K562 (cell line): ENCODE measurements at regions not wholly inside any gene's neighbourhood (a gene's known extent, or its start where the extent isn't known, plus 50 kb on each side); places are given as distances from the start of the nearest gene placed in this dataset.

Source experiments
- ATAC-seq: fragments of 200-7000 bp; cut with Tn5 transposase; 3 replicates; pipeline ENCODE4 v1.9.1; 2020; ENCODE audit warnings: moderate library complexity
- BruUV-seq: library from RNA; stranded (reverse); fragments of 400-500 nt; replicated peaks from 2 replicates; lab custom pipeline; 2021; lab: Mats Ljungman, UMichigan
- CTCF ChIA-PET: fragments of 300-600 bp; formaldehyde crosslinking; extraction: SDS; loops from one replicate; lab custom pipeline; 2021; ENCODE audit warnings: low intra/inter-chr PET ratio; lab: Yijun Ruan, JAX
- POLR2A ChIA-PET: fragments of 300-600, 350-650 bp; sonication (Branson Sonifier 250); formaldehyde crosslinking; extraction: SDS; loops from one replicate; lab custom pipeline; 2021; ENCODE audit warnings: antibody characterized with exemption, inconsistent platforms; lab: Yijun Ruan, JAX
- DNase-seq, 4 experiments: peaks; one replicate each; pipeline versions ENCODE4 v3.0.0 to v3.0.0-alpha.2; 2011 to 2018; ENCODE audit warnings: low spot score in 3 of 4, mixed read lengths in 3 of 4; ENCODE audit errors: extremely low read depth in 1 of 4
- FAIRE-seq: peaks from 2 replicates; lab custom pipeline; 2011; peaks lifted over from hg19 to GRCh38; lab: Jason Lieb, UNC
- H2AFZ ChIP-seq: 2 replicates; pipeline ENCODE4 v1.6.0; 2011; ENCODE audit warnings: low read depth, low read length, control low read depth, inconsistent platforms
- H3K27ac ChIP-seq: fragments of 200-600 bp; 3 replicates; pipeline ENCODE4 v1.8.0; 2011; ENCODE audit warnings: low read depth, mild to moderate bottlenecking, control low read depth, inconsistent platforms, low read length, moderate library complexity, mixed read lengths; ENCODE audit errors: extremely low read depth
- H3K27me3 ChIP-seq, 2 experiments: fragments of 300-600 bp in 1 of 2; 2 replicates in 1 of 2; 3 replicates in 1 of 2; pipeline versions ENCODE4 v1.6.0 to v1.8.0; 2011; ENCODE audit warnings: inconsistent platforms in 2 of 2, low read length in 2 of 2, mild to moderate bottlenecking in 1 of 2, mixed read lengths in 1 of 2, moderate library complexity in 1 of 2; ENCODE audit not compliant: control insufficient read depth in 2 of 2, insufficient read depth in 2 of 2
- H3K36me3 ChIP-seq: fragments of 300-600 bp; 3 replicates; pipeline ENCODE4 v1.8.0; 2011; ENCODE audit warnings: mild to moderate bottlenecking, low read length, inconsistent platforms; ENCODE audit not compliant: control insufficient read depth, insufficient read depth
- H3K4me1 ChIP-seq, 2 experiments: fragments of 200-600 bp in 1 of 2; replicated peaks in 1 of 2; 2 replicates in 1 of 2; 3 replicates in 1 of 2; pipeline versions ENCODE4 v1.5.1 to v1.8.0; 2011; ENCODE audit warnings: inconsistent platforms in 2 of 2, low read length in 2 of 2, mild to moderate bottlenecking in 1 of 2, mixed read lengths in 1 of 2, moderate library complexity in 1 of 2; ENCODE audit not compliant: control insufficient read depth in 2 of 2, insufficient read depth in 2 of 2
- H3K4me2 ChIP-seq: 2 replicates; pipeline ENCODE4 v1.6.1; 2011; ENCODE audit warnings: low read length, control low read depth, inconsistent platforms, mixed read lengths; ENCODE audit not compliant: insufficient read depth
- H3K4me3 ChIP-seq: fragments of 200-600 bp; sonication (generic), shearing (Covaris generic); 2 replicates; pipeline ENCODE4 v1.5.1; 2016; ENCODE audit warnings: control low read depth, inconsistent platforms
- H3K79me2 ChIP-seq: fragments of 200-600 bp; 3 replicates; pipeline ENCODE4 v1.8.0; 2011; ENCODE audit warnings: low read length, inconsistent platforms; ENCODE audit not compliant: control insufficient read depth, insufficient read depth
- H3K9ac ChIP-seq, 2 experiments: 2 replicates each; pipeline versions ENCODE4 v1.6.0 to v1.6.1; 2011; ENCODE audit warnings: low read depth in 2 of 2, low read length in 2 of 2, control low read depth in 1 of 2, inconsistent platforms in 1 of 2, mild to moderate bottlenecking in 1 of 2, mixed read lengths in 1 of 2; ENCODE audit not compliant: insufficient read depth in 1 of 2
- H3K9me1 ChIP-seq: one replicate; pipeline ENCODE4 v1.6.0; 2011; ENCODE audit warnings: inconsistent platforms, mild to moderate bottlenecking, low read length, moderate library complexity; ENCODE audit not compliant: control insufficient read depth, insufficient read depth
- H3K9me3 ChIP-seq: replicated peaks from 2 replicates; pipeline ENCODE4 v1.5.1; 2011; ENCODE audit warnings: low read depth, low read length, inconsistent platforms; ENCODE audit not compliant: control insufficient read depth, insufficient read depth
- H4K20me1 ChIP-seq: replicated peaks from 2 replicates; pipeline ENCODE4 v1.6.1; 2011; ENCODE audit warnings: low read length, inconsistent platforms, mixed read lengths; ENCODE audit not compliant: control insufficient read depth, insufficient read depth
- CBX1 ChIP-seq: sonication (generic); IDR thresholded peaks from 2 replicates; pipeline ENCODE4 v1.6.1; 2016; ENCODE audit warnings: antibody characterized with exemption, low read depth, mild to moderate bottlenecking
- CCAR2 ChIP-seq: fragments of 200-400 bp; formaldehyde crosslinking; IDR thresholded peaks from 2 replicates; pipeline ENCODE4 v1.6.1; 2017; ENCODE audit warnings: mild to moderate bottlenecking, low read depth, low read length
- CCNT2 ChIP-seq: IDR thresholded peaks from 2 replicates; pipeline ENCODE4 v1.6.1; 2011; ENCODE audit warnings: borderline replicate concordance, low read depth, mild to moderate bottlenecking, moderate library complexity, mixed read lengths, low read length; ENCODE audit not compliant: insufficient read length; ENCODE audit errors: extremely low read depth
- EP300 ChIP-seq: IDR thresholded peaks from 2 replicates; pipeline ENCODE4 v1.6.1; 2012; ENCODE audit warnings: low read length, improper control_type of control experiment
- FOXK2 ChIP-seq, 2 experiments: fragments of 450-650 bp; IDR thresholded peaks in 1 of 2; conservative IDR thresholded peaks in 1 of 2; 2 replicates each; pipeline ENCODE4 v1.6.1; 2016; ENCODE audit warnings: low read depth in 2 of 2, mild to moderate bottlenecking in 1 of 2
- GMEB1 ChIP-seq: fragments of 250-450 bp; sonication (Bioruptor Pico); IDR thresholded peaks from 2 replicates; pipeline ENCODE4 v1.4.0; 2020; ENCODE audit warnings: mild to moderate bottlenecking
- HNRNPLL ChIP-seq: fragments of 200-400 bp; formaldehyde crosslinking; IDR thresholded peaks from 2 replicates; pipeline ENCODE4 v1.6.1; 2017; ENCODE audit warnings: low read length, low read depth, mild to moderate bottlenecking; ENCODE audit not compliant: poor library complexity, severe bottlenecking
- MTA3 ChIP-seq: fragments of 450-650 bp; formaldehyde crosslinking; IDR thresholded peaks from 2 replicates; pipeline ENCODE4 v1.6.1; 2017; ENCODE audit warnings: mild to moderate bottlenecking, borderline replicate concordance
- SNAPC5 ChIP-seq: fragments of 250-450 bp; sonication (Bioruptor Pico); IDR thresholded peaks from 2 replicates; pipeline ENCODE4 v1.8.0; 2021; ENCODE audit warnings: moderate library complexity, mild to moderate bottlenecking, inconsistent platforms
- SNRNP70 ChIP-seq: fragments of 200-400 bp; formaldehyde crosslinking; optimal IDR thresholded peaks from 2 replicates; pipeline ENCODE3; 2017; ENCODE audit warnings: low read depth, low read length
- TAF15 ChIP-seq: fragments of 200-400 bp; formaldehyde crosslinking; IDR thresholded peaks from 2 replicates; pipeline ENCODE4 v1.6.1; 2017; ENCODE audit warnings: mild to moderate bottlenecking, low read depth, low read length, moderate library complexity
- TEAD4 ChIP-seq, 2 experiments: sonication (generic) in 1 of 2; formaldehyde crosslinking in 1 of 2; IDR thresholded peaks; 2 replicates each; pipeline versions ENCODE4 v1.6.1 to v1.8.0; 2012 to 2022; ENCODE audit warnings: borderline replicate concordance in 1 of 2, inconsistent platforms in 1 of 2, low read length in 1 of 2, mild to moderate bottlenecking in 1 of 2, missing genetic modification reagents in 1 of 2
- ZBTB11 ChIP-seq, 3 experiments: fragments of 200-800 bp in 1 of 3; fragments of 250-450 bp in 1 of 3; fragments of 450-650 bp in 1 of 3; sonication (Bioruptor Pico) in 1 of 3; sonication (Bioruptor generic) in 1 of 3; formaldehyde crosslinking in 1 of 3; IDR thresholded peaks; 2 replicates each; pipeline versions ENCODE4 v1.6.1 to v1.8.0; 2016 to 2022; ENCODE audit warnings: mild to moderate bottlenecking in 2 of 3, missing genetic modification characterization in 2 of 3, missing compliant biosample characterization in 1 of 3, moderate library complexity in 1 of 3
- ZNF655 ChIP-seq: fragments of 250-450 bp; sonication (Bioruptor Pico); IDR thresholded peaks from 2 replicates; pipeline ENCODE4 v1.5.0; 2021
- ZNF717 ChIP-seq: fragments of 250-450 bp; sonication (Bioruptor Pico); IDR thresholded peaks from 2 replicates; pipeline ENCODE4 v1.5.0; 2021
- WGBS: fragments of 100-300 bp; shearing (Covaris generic); methylation state at CpG from one replicate; pipeline ENCODE4 v1.1.6; 2016; ENCODE audit warnings: low coverage, mixed read lengths; ENCODE audit not compliant: insufficient coverage; ENCODE audit errors: missing lambda C conversion rate; 5-methylcytosine and 5-hydroxymethylcytosine counted together
- in situ Hi-C: fragments of 300-500 bp; cut with MboI; formaldehyde crosslinking; loops from 4 replicates; pipeline ENCODE4 v1.15.0; 2018; ENCODE audit warnings: inconsistent platforms, mixed read lengths
- intact Hi-C: fragments of 100-400 bp; cut with micrococcal nuclease; formaldehyde crosslinking; loops from 2 replicates; pipeline ENCODE4 v1.14.2; 2022

GRCh38 chr18:78126106-78126505 is 853.5 kb upstream of the SALL3 start (continued):
- TF ChIP-seq TEAD4 (IDR thresholded peaks at IDR 0.05; ENCODE audit: low read length) (no peak), TEAD4 (CRISPR knock-in tag; IDR thresholded peaks at IDR 0.05; ENCODE audit: borderline replicate concordance) (no peak), SNRNP70 (no peak), EP300 (no peak)

GRCh38 chr18:78126536-78126935 is 853.1 kb upstream of the SALL3 start:
- Histone ChIP-seq H3K9me3 (no peaks in the 10 kb centered on the region), H3K79me2 (no peaks in the 10 kb centered on the region), H3K4me1 (no peaks in the 10 kb centered on the region), H3K4me3 (no peak overlapping the region), H3K9me1 (no peaks in the 10 kb centered on the region), H2AFZ (no peak overlapping the region), H3K36me3 (no peaks in the 10 kb centered on the region), H3K27ac (no peak overlapping the region), H4K20me1 (no peaks in the 10 kb centered on the region), H3K9ac (no peak overlapping the region), H3K27me3 (peaks cover 0 to 13% of the 10 kb centered on the region in 2 experiments; a peak in 2 of 5 replicates), H3K4me2 (no peak overlapping the region)
- in situ Hi-C loops (no loop called here), intact Hi-C loops (no loop called here)
- CTCF ChIA-PET: no interaction called here
- DNase-seq (no peak), FAIRE-seq (no peak), ATAC-seq (no peak)
- POLR2A ChIA-PET: no interaction called here
- WGBS: 33% methylated on average over 14 of the region's 21 CpGs
- BruUV-seq: no TSS peak
- TF ChIP-seq CBX1 (no peak), TAF15 (no peak), ZNF655 (no peak), CCAR2 (no peak), CCNT2 (no peak), MTA3 (no peak), HNRNPLL (no peak), ZNF717 (CRISPR knock-in tag) (no peak), GMEB1 (no peak), ZBTB11 (CRISPR knock-in tag; IDR thresholded peaks at IDR 0.05) (no peak), SNAPC5 (CRISPR knock-in tag) (no peak), FOXK2 (conservative IDR thresholded peaks at IDR 0.05 in 1 of 2, IDR thresholded peaks at IDR 0.05 in 1 of 2; ENCODE audit: low read depth in 2 of 2) (no peak)
